GM18867 (cell line): ENCODE measurements at regions not wholly inside any gene's neighbourhood (a gene's known extent, or its start where the extent isn't known, plus 50 kb on each side); places are given as distances from the start of the nearest gene placed in this dataset.
"Not testable (repeated sequence)": the region's sequence is repeated elsewhere in the genome, so short reads cannot be mapped to it uniquely, and the experiment has no call there.

Source experiments
- ATAC-seq: cut with Tn5 transposase; IDR thresholded peaks from one replicate; pipeline ENCODE4 v1.9.1; 2021; ENCODE audit warnings: mild to moderate bottlenecking, moderate library complexity; ENCODE audit not compliant: unreplicated experiment

DNA sequence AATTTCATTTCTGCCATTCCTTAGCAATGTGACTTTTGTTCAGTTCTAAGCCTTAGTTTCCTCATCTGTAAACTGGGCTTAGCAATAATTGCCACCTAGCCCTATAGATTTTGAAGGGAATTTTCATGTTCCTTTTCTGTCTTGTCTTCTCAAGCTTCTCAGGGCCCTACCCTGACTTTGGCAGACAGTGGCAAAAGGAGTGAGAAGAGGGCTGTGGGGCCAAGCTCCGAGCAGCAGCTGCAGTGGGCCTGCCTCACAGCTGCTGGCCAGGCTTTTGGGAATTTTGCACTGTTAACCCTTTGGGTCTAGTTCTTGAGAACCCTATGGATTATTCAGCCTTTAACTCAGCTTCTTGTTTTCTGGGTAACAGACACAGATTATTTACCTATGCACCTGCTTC, 67.6 kb upstream of the IGSF1 start:
- no peak for ATAC-seq

GRCh38 chrX:131359611-131360010, 70.5 kb upstream of the IGSF1 start:
- no peak for ATAC-seq

GRCh38 chrX:131365766-131366165, 76.7 kb upstream of the IGSF1 start:
- no peak for ATAC-seq

DNA sequence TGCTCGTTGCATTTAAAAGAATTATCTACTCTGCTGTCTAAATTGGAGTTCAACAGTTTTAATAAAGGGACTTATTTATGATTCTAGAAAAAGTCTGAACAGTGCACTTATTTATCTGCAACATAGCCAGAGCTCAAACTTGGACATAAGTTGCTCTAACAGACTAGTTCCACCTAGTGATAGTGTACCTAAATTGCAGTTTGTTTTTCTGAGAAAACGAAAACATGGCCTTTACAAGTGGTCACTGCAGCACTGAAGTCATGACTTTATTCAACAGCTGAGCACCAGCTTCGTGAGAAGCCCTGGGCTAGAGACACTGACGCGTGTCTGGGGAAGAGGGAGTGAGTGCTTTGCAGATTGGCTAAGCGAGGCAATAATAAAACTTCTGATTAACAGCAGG, 77.3 kb upstream of the IGSF1 start:
- ATAC-seq, result peak; percentile 74

- ATAC-seq, result no peak
Measured at GRCh38 chrX:131388293-131388692, 99.2 kb upstream of the IGSF1 start.

- ATAC-seq, result no peak
Measured at GRCh38 chrX:131392666-131393065, 103.6 kb upstream of the IGSF1 start.

DNA sequence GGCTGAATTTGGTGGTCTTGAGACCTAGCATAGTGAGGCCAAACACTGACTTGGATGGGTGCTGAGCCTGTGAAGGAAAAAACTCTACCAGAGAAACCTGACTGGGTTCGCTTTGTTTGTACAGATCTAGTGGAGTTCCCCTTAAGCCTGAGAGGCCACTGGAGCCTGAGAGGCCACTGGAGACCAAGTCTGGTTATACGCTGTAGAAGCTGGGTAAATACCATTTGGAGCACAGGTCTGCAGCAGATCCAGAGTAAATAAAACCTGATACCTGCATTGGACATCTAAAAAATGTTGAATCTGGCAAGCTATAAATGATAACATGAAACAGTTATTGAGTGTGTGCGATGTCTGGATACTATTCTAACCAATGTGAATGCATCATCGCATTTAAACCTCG, 104.3 kb upstream of the IGSF1 start:
- ATAC-seq, result no peak

DNA sequence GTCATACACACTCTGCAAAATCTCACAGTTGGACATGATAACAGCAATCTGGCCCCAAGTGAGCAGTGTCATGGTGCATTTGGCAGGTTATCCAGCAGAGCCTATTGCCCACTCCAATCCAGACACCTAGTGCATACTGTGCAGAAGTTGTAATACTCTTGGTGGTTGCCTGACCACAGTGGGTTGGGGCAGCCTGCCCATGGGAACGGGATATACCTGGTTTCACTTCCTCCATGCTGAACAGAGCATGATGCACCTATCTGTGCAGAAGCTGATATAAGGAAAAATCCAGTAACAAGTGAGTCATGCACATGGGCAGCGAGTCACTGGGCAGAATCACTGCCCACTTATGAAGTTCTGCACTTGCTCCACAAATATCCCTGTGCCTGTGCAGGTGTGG, 105.3 kb upstream of the IGSF1 start:
- ATAC-seq, result no peak

DNA sequence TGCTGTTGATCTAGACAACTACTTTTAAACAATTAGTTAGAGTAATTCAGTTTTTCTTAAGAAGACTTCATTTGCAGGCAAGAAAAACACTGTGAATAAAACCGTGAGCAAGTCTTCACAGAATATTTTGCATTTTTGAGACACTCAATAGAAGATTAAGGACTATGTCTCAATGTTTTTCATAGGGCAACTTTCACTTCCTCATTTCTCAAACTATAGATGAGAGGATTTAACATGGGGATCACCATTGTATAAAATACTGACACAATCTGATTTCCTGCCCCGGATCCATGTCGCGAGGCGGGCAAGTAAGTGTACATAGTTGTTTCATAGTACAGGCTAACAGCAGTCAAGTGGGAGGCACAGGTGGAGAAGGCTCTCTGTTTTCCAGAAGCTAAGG, 108.8 kb upstream of the IGSF1 start:
- no peak for ATAC-seq

- ATAC-seq, result no peak
Measured at GRCh38 chrX:131399678-131400428, 110.7 kb upstream of the IGSF1 start.

DNA sequence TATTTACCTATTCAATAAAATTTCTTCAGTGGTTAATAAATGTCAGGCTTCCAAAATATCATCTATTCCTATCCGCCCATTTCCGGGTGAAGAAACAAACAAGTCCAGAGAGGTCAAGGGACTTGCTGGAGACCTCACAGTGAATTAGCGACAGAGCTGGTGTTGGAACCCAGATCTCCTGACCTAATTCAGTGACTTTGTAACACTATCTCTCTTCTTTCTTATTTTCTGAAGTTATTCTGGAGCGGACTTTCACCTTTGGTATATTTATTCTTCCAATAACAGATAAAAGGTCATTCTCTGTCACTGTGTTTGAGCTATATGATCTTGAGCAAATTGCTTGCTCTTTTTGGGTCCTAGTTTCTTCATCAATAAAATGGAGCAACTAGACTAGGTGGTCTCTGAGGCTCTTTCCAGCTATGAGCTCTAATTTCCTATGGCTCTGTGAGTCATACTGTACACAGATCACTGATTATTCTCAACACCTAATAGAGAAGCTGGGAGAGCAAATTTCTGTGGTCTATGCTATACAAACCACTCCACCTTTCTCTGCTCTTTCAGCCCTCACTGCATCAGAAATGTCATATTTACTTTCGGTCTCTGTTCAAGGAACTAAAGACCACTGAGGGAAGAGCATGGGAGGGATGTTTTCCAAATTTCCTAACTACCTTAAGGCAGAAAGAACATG, 113.2 kb upstream of the IGSF1 start:
- ATAC-seq, result no peak

DNA sequence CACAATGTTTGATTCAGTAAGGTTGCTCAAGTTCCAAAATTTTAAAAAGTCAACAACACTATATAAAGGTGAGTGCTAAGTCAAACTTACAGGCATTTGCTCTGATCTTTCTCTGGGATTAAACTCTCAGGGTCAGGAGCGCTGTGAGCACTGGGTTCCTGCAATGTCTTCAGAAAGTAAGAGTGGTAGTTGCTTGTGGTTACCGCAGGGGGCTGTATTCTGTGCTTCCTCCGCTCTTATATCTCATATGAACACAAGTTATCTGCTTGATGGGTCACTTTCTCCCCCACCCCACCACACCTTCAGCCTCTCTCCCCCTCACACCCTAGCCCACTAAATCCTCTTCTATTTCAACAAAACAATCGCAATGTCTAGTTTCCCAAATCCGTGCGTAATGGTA, 116.4 kb upstream of the IGSF1 start:
- ATAC-seq, result peak; percentile 86

DNA sequence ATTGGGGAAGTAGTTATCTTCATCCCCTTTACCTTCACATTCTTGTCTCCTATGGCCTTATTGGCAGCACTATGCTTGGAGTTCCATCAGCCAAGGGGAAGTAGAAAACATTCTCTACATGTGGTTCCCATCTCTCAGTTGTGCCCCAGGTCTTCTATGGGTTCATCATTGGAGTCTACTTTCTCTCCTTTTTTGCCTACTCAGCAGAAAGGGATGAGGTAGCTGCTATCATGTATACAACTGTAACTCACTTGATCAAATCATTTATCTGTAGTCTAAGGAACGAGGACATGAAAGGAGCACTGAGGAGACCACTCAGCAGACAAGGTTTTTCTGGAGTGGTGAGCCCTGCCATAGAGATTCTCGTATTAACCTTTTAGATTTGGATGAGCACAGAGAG, 119.0 kb upstream of the OR13H1 start:
- no peak for ATAC-seq

- ATAC-seq, result not testable (repeated sequence)
Measured at GRCh38 chrX:131430465-131430864, 113.4 kb upstream of the OR13H1 start.

- no peak for ATAC-seq
Measured at GRCh38 chrX:131441033-131441432, 102.8 kb upstream of the OR13H1 start.

DNA sequence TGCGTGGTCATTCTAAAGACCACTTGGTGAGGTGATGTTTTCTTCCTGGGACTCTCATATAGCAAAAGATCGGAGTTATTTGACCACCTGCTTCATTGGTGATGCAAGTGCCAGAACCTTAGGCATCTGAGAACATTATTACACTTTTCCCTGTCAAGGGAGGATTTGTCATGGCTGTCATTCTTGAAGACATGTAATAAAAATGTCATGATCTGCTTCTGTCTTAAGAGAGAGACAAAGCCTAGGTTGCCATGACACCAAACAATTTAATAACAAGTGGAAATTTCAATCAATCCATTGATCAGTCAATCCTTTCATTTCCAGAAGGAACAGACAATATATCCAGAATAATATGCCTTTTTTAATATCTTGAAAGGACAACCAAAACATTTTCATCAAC, 97.9 kb upstream of the OR13H1 start:
- no peak for ATAC-seq

DNA sequence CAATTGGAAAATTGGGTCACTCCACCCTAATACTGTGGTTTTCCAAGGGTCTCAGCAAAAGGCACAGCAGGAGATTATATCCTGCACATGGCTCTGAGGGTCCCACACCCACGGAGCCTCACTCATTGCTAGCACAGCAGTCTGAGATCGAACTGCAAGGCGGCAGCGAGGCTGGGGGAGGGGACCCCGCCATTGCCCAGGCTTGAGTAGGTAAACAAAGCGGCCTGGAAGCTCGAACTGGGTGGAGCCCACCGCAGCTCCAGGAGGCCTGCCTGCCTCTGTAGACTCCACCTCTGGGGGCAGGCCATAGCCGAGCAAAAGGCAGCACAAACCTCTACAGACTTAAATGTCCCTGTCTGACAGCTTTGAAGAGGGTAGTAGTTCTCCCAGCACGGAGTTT, 82.0 kb upstream of the OR13H1 start:
- ATAC-seq, result not testable (repeated sequence)

- ATAC-seq, result not testable (repeated sequence)
Measured at GRCh38 chrX:131473809-131474208, 70.1 kb upstream of the OR13H1 start.

- ATAC-seq, result no peak
Measured at GRCh38 chrX:131477498-131477897, 66.4 kb upstream of the OR13H1 start.
